ENCODE measurements at regions not wholly inside any gene's neighbourhood (a gene's known extent, or its start where the extent isn't known, plus 50 kb on each side); places are given as distances from the start of the nearest gene placed in this dataset.
A peak's percentile ranks its signal among the peaks of the same experiment; 100 is the strongest.

DNA sequence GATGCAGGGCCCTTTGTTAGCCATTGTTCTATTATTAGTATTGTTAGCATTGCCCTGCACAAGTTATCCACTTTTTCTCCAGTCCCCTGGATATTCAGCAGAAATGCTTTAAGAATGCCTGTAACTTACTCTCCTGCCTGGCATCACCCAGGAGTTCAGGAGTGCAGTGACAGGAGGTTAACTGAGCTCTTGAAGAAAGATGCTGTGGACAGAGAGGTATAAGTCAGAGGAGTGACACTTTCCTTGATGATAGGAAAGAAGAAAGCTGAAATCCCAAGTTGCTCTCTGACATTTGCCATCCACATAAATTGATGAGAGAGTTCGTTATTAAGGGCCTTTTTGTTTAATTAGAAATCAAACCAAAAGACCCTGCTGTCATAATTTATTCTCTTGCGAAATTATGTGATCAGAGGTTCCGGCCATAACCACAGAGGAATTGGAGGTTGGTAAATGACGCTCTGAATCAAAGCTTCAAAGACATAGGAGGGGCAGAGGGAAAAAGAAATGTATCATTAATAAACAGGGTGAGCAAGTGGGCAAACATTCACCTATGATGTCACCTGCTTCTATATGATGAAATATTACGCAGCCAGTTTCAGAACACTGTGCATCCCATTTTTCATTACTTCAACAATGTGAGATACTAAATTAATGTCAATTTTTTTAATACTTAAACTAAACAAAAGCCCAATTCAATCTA, 230.2 kb upstream of the JADE1 start:
- no peak overlapping the region for H3K27ac Mint-ChIP-seq

DNA sequence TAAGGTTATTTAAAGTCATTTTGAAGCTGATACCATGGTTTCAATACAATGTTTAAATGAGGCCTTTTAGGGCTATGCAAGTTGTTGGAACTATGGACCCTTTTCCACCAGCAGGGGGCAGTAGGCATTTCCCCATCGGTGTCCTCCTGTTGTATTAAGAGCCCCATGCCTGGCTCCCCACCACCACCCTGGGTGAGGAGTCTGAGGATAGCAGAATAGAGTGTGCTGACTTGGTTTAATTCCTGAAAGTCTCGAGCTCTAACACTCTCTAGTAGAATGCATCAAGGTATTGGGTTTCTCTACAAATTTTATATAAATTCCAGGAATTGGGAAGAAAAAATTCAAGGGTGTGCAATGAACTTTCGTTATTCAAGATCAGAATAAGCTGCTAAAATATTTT, 234.8 kb upstream of the JADE1 start:
- Mint-ChIP-seq H3K9me3 (peaks cover 12% of the 10 kb centered on the region), H3K27ac (no peak overlapping the region), H3K4me1 (peaks cover 21% of the 10 kb centered on the region), H3K4me3 (no peak overlapping the region), H3K27me3 (ENCODE audit: low read depth, poor library complexity) (peaks cover 7% of the 10 kb centered on the region), H3K36me3 (ENCODE audit: low read depth) (no peaks in the 10 kb centered on the region)
- TF ChIP-seq, protein P1, sequence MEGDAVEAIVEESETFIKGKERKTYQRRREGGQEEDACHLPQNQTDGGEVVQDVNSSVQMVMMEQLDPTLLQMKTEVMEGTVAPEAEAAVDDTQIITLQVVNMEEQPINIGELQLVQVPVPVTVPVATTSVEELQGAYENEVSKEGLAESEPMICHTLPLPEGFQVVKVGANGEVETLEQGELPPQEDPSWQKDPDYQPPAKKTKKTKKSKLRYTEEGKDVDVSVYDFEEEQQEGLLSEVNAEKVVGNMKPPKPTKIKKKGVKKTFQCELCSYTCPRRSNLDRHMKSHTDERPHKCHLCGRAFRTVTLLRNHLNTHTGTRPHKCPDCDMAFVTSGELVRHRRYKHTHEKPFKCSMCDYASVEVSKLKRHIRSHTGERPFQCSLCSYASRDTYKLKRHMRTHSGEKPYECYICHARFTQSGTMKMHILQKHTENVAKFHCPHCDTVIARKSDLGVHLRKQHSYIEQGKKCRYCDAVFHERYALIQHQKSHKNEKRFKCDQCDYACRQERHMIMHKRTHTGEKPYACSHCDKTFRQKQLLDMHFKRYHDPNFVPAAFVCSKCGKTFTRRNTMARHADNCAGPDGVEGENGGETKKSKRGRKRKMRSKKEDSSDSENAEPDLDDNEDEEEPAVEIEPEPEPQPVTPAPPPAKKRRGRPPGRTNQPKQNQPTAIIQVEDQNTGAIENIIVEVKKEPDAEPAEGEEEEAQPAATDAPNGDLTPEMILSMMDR (IDR thresholded peaks at IDR 0.05), result peak; percentile 57
- DNase-seq, result peak; percentile 60

More for the DNA sequence above, 230.2 kb upstream of the JADE1 start:
- no peaks in the 10 kb centered on the region for H3K4me1 Mint-ChIP-seq
- no peak overlapping the region for H3K4me3 Mint-ChIP-seq
- H3K27me3 Mint-ChIP-seq (ENCODE audit: low read depth, poor library complexity), result peaks cover 8% of the 10 kb centered on the region
- TF ChIP-seq, protein P1 (IDR thresholded peaks at IDR 0.05), result no peak
- DNase-seq, result no peak
- peaks cover 12% of the 10 kb centered on the region for H3K9me3 Mint-ChIP-seq
- no peaks in the 10 kb centered on the region for H3K36me3 Mint-ChIP-seq (ENCODE audit: low read depth)

DNA sequence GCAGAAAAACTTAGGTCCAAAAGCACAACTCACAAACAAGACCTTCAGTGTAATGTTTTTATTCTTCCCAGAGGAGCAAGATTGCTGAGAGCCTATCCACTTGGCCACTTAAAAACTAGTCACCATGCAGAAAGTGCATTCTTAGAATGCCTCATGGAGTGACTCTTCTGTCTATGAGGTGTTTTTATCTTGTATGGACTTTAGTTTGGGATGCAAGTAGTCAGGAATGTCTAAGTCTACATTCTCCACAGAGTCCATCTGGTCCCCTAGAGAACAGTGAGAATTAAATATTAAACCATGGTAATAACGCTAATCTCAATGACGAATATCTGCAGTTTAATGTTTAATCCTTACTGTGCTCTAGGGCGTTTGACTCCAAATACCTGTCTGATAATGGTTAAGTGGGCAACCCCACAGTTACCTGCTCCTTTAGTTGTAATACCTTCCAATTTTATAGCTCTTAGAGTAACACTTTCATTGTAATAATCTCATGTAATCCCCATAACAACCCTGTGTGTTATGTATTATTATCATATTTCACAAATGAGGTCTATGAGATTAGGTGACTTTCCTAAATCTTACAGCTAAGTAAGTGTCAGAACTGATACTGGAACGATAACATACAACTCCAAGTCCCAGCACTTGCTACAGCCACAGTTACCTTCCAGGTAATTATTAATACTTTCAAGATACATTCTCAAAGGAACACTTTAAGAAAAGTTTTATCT, 235.6 kb upstream of the JADE1 start:
- TF ChIP-seq, protein P1 (IDR thresholded peaks at IDR 0.05), result no peak
- peaks cover 12% of the 10 kb centered on the region for H3K9me3 Mint-ChIP-seq
- peaks cover 7% of the 10 kb centered on the region for H3K27me3 Mint-ChIP-seq (ENCODE audit: low read depth, poor library complexity)
- no peaks in the 10 kb centered on the region for H3K36me3 Mint-ChIP-seq (ENCODE audit: low read depth)
- no peak overlapping the region for H3K27ac Mint-ChIP-seq
- DNase-seq, result no peak
- peaks cover 26% of the 10 kb centered on the region for H3K4me1 Mint-ChIP-seq
- H3K4me3 Mint-ChIP-seq, result no peak overlapping the region

DNA sequence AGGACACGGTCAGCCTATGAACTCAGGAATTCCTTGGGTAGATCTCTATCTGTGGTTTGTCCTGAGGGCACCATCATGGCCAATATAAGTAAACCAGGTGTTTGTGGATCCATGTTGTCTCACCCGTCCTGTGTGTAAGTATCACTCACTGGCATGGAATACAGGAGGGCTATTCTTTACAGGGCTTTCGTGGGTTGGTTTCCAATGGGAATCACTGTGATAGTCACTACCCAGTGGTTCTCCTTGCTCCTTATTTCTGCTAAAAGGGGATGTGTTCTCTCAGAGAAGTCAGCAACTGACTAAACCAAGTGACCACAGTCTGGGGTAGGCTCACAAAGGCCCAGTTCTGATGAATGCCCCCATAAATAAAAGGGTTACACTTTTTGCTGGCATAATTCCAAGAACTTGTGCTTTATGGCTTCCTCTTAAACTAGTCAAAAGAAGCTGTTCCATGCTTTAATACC, 236.7 kb upstream of the JADE1 start:
- TF ChIP-seq, protein P1 (IDR thresholded peaks at IDR 0.05), result no peak
- Mint-ChIP-seq H3K4me1 (peaks cover 26% of the 10 kb centered on the region), H3K36me3 (ENCODE audit: low read depth) (no peaks in the 10 kb centered on the region), H3K27ac (no peak overlapping the region), H3K4me3 (no peak overlapping the region), H3K9me3 (peaks cover 12% of the 10 kb centered on the region), H3K27me3 (ENCODE audit: low read depth, poor library complexity) (peaks cover 7% of the 10 kb centered on the region)
- no peak for DNase-seq

DNA sequence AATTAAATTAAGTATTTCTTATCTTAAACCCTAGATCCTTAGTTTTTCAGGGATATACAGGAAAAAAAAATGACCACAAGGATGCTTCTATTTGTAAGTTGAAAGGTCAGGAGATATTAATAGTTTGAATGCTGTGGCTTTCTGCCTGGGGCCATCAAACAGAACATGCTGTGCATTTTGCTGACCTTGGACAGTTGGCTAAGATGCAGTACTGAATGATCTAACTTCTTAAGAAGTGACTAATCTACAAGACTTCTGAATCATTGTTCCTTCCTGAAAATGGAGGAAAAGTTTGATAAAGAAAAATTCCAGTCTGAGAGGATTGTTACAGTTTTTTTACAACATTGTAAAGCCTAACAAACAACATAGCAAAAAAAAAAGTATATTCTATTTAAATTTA, 237.8 kb upstream of the JADE1 start:
- H3K36me3 Mint-ChIP-seq (ENCODE audit: low read depth), result no peaks in the 10 kb centered on the region
- peaks cover 31% of the 10 kb centered on the region for H3K4me1 Mint-ChIP-seq
- no peak overlapping the region for H3K27ac Mint-ChIP-seq
- H3K9me3 Mint-ChIP-seq, result peaks cover 12% of the 10 kb centered on the region
- DNase-seq, result no peak
- H3K27me3 Mint-ChIP-seq (ENCODE audit: low read depth, poor library complexity), result peaks cover 7% of the 10 kb centered on the region
- no peak overlapping the region for H3K4me3 Mint-ChIP-seq
- TF ChIP-seq, protein P1 (IDR thresholded peaks at IDR 0.05), result no peak

All from nephron progenitor cell (in vitro differentiated cells).